ENCODE measurements at regions not wholly inside any gene's neighbourhood (a gene's known extent, or its start where the extent isn't known, plus 50 kb on each side); places are given as distances from the start of the nearest gene placed in this dataset.

DNA sequence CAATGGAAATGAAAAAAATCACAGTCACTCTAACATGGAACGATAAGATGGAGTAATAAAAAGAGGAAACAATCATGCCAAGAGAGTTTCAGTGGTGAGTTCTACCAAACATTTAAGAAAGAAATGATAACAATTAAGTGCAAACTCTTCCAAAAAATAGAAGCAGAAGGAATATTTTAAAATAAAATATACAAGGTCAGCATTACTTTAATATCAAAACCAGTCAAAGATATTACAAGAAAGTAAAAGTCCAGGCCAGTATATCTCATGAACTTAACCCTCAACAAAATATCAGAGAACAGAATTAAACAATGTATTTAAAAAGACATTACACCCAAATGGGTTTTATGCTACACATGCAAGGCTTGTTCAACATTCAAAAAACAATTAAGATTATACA, 829.4 kb downstream of the TRIB2 start:
- no peak for DNase-seq

DNA sequence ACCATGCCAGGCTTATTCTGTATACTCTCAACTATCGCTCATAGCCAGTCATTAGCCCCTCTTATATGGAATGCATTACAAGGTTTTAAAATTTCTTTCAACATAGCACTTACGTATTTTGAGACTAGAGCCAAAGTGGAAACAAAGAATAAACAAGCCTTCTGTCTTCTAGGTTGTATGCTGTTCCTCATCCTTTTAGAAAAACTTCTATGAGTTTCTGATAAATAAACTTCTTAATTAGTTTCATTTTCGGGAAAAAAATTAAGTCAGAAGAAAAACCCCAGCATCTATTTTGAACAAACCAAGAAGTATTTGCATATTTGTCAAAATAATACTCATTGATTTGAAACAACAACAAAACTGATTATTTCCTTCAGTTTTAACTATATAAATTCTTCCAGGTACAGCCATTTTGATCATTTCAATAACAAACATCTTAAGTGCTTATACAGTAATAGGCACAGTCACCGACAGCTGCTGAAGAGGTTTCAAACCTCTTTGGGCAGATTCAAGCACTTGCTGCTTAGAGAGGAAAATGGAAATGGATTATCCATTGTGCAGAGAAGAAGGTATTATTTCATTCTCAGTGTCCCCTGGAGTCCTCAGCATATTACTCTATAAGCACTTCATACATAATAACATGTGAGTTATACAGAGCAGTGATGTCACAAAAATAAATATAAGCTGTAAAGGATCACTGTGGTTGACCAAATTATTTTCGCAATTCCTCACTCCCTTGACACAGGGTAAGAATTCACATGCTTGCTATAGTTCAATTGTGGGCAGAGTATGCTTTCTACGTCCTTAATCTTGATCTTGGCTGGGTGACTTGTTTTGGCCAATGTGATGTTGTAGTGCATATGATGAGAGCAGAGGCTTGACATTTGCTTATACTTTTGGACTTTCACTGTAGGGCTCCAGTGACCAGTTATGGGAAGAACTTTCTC, 833.8 kb downstream of the TRIB2 start:
- DNase-seq: no peak

DNA sequence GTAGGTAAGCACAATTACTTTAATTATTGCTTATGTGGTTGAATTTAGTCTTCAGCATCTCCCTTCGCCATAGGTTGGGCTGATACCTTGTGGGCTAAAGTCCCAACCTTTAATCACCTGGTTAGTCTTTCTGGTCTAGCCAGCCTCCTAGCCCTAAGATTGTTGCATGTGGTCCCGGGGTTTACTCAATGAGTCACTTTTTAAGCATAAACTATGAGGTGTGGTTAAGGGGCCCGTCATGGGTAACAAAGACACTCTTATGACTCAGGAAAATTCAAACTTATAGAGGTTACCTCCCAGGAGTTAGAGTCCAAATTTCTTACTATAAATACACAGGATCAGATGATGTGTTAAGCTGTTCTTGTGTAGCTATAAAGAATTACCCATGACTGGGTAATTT, 841.6 kb downstream of the TRIB2 start:
- DNase-seq: no peak

DNA sequence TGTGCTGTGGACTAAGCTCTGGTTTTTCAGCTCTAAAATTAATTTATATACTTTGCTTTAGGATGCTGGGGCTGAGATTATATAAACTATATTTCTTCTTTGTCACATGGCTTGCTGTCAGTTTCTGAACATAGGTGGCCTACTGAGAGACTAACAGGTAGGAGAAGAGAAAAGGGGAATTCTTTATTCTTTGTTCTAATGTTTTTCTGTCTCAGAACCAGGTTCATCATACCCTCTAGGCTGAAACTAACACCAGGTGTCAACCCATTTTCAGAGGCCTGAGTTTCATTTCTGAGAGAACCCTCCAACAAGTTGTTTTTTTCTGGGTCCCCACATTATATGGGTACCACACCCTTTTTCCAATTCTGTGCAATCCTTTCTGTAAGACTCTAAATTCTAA, 843.6 kb downstream of the TRIB2 start:
- no peak for DNase-seq

DNA sequence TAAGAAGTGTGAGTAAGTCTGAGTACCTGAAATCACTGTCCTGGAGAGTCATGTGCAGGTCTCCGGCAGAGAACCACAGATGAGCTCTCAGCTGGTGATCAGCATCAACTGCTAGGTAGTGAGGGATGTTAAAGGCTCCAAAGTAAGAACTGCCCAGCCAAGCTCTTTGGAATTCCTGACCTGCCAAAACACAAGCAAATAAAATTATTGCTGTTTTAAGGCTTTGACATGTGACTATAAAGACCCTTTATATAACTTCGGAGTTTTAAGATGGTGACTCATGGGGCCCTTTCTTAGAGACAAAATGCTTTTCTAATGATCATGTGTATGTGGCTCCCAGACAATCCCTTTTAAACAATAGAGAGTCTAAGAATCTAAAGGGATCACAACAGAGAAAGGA, 855.7 kb downstream of the TRIB2 start:
- no peak for DNase-seq

DNA sequence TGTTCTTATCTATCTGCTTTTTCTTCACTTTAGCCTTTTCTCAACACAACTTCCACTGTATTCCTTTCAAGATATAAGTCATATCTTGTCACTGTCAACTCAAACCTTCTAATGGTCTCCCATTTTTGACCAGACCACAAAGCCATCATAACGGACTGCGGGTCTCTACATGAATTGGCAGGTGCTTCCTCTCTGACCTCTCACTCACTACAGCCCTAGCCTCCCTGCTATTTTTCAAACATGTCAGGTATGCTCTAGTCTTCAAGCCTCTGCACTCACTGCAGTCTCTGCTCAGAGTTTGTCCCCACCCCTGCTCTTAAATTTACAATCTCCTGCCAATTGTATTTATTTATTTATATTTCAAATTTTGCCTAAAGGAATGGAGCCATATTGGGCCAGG, 858.1 kb downstream of the TRIB2 start:
- DNase-seq: no peak

DNA sequence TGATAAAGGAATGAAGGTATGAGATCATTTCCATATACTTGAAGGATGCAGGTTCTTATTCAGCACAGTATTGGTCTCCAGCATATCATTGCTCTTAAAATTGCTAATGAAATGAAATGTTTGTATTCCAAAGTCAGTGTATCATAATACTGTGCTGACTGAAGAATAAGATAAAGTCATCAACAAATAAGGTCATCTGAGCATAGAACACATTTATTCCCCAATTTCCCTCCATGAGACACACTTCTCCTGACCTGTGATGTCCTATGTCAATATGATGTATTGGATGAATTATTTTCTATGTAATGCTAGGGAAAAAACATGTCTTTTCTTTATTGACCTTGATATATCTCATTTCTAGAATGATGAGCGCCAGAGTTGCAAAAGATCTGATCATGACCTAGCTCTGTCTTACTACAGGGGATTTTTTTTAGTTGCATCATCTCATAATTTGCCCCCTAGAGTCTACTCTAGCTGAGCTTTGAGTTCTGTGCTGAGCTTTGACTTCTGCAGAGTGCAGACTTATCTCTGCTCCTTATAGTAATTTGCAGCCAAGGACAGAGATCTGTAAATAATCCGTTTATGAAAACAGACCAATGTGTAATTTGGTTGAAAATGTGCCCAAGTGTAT, 859.8 kb downstream of the TRIB2 start:
- DNase-seq: no peak

DNA sequence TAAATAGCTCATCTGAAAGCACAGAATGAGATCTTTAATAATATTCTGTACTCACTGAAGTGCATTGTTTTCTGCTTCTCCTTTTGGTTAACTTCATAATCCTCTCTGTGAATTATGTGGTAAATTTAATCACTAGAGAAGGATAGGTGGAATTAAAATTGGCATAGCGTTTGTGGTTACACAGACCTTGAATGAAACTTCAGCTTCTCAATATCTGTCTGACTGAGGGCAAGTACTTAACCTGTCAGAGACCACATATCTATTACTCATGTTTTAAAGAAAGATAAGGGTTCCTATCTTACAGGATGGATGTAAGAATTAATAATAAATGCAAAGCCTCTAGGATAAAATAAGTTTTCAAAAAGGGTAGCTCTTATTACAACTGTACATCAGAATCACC, 861.8 kb downstream of the TRIB2 start:
- DNase-seq: no peak

DNA sequence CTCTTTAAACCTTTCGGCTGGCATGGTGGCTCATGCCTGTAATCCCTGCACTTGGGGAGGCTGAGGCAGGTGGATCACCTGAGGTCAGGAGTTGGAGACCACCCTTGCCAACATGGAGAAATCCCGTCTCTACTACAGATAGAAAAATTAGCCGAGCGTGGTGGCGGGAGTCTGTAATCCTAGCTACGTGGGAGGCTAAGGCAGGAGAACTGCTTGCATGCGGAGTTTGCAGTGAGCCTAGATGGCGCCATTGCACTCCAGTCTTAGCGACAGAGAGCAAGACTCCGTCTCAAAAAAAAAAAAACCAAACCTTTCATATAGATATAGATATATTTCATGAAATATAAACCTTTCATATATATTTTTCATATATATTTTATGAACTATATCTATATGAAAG, 864.7 kb downstream of the TRIB2 start:
- no peak for DNase-seq

DNA sequence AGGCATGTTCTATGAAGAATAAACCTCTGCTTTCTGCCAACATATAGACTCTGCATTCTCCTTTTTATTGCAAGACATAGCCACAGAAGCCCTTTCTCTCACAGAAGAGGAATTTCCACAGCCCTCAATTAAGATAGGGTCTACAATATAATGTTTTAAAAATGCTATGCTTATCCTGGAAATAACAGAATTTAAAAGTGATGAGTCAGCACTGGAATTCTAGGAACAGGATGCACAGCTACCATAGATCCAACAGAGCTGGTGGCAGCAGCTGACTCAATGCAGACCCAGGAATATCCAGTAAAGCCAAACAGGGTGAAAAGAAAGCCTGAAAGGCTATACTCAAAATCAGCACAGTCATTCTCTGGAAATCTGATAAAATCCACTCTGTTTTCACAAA, 866.9 kb downstream of the TRIB2 start:
- no peak for DNase-seq

DNA sequence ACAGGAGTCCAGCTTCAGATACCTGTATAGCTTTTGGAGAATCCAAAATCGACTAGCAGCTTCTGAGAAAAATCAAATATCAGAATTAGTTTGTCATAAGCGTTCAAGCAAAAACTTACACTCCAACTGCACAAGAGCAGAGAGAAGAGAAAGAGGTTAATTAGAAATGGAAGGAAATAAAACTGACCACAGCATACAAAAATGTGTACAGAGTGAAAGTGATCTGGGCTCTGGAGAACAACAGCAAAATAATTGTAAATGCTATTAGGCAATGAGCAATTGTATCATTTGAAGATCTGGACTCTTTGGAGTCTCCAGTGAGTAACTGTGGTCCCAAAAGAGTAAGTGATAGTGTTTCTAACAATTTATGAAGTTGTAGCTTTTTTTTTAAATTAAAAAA, 867.3 kb downstream of the TRIB2 start:
- no peak for DNase-seq

DNA sequence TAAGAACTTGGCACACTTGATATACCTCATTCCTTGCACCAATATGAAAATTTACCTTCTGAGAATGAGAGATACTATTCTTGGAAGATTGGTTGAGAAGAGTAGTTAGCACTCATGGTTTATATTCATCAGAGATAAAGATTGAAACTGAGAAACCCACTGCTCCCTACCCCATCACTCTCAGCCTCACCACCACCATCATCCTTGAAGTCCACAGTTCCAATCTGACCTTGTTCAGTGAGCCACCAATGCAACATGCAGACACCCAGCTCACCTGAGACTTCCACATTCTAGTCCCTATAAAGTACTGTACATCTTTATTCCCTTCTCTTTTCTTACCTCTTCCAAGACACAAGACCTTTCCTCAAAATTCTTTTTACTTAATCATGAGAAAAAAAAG, 869.0 kb downstream of the TRIB2 start:
- no peak for DNase-seq

DNA sequence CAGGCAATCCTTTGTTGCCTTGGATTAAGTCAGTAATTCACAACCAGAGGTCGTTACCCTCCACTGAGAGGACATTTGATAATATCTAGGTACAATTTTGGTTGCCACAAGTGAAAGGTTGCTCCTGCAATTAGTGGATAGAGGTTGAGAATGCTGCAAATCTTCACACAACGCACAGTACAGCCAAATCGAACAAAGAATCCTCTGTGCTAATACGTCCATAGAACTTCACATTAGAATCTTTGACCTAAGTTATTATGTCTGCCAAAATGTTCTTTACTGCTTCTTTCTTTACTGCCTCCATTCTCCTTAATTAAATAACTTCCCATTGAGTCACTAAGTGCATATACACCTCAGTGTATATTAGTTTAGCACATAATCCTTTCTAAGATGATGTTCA, 879.5 kb downstream of the TRIB2 start:
- DNase-seq: no peak

DNA sequence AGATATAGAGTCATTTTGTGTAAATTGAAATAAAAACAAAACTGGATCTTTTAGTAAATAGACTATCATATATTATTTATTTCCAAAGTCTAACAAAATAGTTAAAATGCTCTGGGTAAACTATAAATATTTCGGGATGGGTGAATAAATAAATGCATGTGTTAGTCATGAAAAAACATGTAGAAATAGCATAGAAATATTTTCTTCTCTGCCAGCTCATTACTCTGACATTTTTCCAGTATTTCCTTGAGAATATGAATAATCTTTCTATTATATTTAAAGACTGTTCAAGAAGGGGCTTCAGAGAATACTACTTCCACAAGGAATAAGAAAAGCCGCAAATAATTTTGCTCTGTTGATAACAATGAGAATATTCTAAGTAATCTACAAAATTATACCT, 880.4 kb downstream of the TRIB2 start:
- DNase-seq: no peak

DNA sequence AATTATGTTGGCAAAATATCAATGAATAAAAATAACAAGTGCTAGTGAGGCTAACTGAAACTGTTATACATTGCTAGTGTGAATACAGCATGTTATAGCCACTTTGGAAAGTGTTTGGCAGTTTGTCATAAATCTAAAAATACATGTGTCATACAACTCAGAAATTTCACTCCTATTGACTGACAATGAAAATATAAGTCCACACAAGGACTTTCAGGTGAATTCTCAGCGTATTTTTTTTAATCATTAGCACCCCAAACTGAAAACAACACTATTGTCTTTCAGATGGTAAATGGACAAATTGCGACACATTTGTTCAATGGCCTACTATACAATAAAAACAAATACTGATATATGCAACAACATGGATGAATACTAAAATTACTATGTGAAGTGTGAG, 884.8 kb downstream of the TRIB2 start:
- no peak for DNase-seq

DNA sequence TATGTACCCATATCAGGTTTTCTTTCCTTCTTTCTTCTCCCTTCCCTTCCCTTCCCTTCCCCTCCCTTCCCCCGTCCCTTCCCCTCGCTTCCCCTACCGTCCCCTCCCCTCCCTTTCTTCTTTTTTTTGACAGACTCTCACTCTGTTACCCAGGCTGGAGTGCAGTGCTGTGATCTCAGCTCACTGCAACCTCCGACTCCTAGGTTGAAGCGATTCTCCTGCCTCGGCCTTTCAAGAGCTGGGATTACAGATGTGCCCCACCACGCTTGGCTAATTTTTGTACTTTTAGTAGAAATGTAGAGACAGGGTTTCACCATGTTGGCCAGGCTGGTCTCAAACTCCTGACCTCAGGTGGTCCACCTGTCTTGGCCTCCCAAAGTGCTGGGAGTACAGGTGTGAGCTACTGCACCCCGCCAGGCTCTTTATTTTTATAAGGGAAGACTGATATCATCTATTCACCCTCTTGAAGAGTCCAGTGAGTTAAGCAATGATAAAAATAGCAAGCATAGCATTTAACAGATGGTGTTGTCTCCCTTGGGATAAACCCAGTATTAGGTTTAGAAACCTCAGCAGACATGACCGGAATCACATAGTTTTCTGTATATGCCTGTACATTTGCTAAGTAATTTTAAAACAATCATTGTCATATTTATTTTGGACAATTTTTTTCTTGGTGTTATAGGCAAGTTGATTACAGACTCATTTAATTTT, 888.4 kb downstream of the TRIB2 start:
- DNase-seq: no peak

DNA sequence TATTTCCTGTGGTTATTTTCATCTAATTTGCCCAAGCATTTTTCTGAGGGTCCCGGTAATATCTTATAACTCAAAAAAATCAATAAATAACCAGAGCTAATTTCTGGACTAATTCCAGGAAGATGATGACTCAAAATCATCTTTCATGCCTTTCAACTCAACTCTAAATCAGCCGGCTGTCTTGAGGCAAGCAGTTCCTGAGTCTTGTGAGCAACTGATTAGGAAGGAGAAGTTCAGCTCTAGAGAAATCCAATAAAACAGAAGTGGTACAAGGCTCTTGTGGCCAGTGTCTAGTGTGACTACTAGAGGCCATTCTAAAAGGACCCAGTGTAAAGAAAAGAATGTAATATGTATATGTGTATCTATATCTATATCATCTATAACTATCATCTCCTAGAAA, 890.4 kb downstream of the TRIB2 start:
- no peak for DNase-seq

DNA sequence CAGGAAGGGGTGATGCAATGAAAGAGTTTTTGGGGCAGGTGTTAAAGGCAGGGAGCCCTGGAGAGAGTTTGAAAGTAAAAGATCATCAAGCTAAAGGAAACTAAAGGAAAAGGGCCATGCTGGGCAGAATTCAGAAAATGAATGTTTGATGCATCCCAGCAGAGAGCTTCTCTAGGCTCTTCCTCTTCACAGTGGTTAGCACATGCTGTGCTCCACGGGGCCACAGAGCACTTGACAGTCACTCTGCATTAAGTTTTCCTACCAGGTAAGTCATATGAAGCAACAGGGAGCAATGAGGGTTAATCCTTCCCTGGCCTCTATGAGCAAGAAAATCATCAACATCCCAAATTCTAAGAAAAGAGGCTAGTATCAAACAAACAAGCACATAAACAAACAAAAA, 895.2 kb downstream of the TRIB2 start:
- DNase-seq: no peak

DNA sequence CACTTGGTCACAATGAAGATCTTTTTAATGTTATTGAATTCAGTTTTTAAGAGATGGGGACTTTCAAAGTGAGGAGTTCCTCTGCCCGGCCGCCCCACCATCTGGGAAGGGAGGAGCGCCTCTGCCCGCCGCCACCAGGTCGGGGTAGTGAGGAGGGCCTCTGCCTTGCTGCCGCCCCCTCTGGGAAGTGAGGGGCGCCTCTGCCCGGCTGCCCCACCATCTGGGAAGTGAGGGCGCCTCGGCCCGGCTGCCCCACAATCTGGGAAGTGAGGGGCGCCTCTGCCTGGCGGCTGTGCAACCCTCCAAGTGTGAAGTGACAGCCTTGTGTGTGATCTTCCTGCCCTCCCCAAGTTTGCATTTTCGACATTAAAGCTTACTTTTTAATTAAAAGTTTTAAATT, 899.3 kb downstream of the TRIB2 start:
- no peak for DNase-seq

DNA sequence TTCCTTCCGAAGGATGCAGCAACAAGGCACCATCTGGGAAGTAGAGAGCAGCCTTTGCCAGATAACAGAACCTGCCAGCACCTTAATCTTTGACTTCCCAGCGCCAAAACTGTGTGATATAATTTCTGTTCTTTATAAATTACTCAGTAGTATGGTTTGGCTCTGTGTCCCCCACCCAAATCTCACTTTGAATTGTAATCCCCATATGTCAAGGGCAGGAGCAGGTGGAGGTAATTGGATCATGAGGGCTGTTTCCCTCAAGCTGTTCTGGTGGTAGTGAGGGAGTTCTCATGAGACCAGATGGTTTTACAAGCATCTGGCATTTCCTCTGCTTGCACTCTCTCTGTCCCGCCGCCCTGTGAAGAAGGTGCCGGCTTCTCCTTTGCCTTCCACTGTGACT, 899.9 kb downstream of the TRIB2 start:
- DNase-seq: no peak

DNA sequence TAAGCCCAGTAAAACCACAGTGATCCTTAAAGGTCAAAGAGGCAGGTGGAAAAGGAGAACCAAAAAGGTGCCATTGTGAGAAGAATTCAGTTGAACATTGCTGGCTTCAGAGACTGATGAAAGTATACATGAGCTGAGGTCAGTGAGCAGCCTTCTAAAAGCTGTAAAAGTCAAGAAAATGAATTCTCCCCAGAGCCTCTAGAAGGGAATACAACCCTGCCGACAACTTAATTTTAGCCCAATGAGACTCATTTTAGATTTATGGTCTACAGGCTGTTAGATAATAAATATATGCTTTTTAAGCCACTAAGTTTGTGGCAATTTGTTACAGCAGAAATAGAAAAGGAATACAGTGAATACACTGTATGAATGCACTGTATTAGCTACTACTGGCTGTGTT, 911.4 kb downstream of the TRIB2 start:
- DNase-seq: no peak

DNA sequence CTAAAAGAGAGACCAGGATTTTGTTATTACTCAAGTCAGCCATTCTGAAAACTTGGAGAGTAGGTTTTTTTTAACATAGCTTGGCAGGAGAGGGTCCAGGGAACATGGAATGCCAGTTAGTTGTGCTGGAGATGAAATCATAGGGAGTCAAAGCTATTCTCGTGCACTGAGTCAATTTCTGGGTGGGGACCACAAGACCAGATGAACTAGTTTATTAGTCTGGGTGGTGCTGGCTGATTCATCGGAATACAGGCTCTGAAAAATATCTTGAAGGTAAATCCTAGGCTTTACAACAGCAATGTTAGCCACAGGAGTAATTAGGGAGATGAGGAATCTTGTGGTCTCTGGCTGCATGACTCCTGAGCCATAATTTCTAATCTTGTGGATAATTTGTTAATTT, 921.4 kb downstream of the TRIB2 start:
- no peak for DNase-seq

DNA sequence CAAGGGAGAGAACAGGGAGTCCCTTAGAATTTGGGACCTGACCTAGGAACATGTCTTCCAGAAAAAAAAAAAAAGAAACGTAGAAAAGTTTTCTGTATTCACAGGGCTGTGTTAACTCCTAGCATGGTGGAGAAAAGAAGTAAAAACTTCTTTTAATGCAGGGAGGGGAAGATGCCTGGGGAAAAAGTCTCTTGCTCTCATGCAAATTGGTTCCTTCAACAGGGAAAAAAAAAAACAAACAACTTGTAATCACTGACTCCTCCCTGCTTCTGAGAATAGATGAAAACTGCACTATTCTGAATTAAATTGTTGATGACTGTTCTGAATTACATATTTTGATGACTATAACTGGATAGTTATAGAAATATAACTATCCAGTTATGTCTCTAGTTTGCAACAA, 933.2 kb downstream of the TRIB2 start:
- DNase-seq: no peak

DNA sequence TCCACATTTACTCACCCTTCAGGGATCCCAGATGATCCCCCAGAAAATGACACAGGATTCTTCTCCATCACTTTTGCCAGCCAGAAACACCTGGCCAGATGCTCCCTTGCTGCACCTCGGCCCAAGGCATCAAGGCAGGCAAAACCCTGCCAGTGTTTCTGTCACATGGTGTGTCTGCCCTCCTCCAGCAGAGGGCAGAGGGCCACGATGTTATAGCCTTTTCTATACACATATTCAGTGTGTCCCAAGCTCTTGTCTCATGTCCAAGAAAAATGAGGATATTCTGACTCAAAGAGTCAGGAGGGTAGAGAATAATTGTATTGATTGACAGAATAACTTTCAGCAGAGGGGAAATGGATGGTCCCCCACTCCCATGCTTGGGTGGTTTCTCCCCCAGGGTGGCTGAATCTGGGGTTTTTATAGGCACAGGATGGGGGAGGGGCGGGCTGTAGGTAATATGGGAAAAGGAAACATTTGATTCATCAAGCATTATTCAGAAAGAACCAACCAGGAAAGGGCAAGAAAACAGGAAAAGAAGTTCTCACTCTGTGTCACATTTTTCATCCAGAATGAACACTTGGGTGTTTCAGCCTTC, 933.9 kb downstream of the TRIB2 start:
- DNase-seq: no peak
